DMS114 treated with DMSO at 0.1 percent for 48 hours (cell line): ENCODE measurements at regions not wholly inside any gene's neighbourhood (a gene's known extent, or its start where the extent isn't known, plus 50 kb on each side); places are given as distances from the start of the nearest gene placed in this dataset.

Experiments used
- DNase-seq: peaks from one replicate; lab custom pipeline; 2025; ENCODE audit not compliant: unreplicated experiment; lab: John Stamatoyannopoulos, UW

GRCh38 chr10:128694168-128694850 is 568.1 kb upstream of the MKI67 start:
- no peak for DNase-seq

- DNase-seq = no peak
These were observed 568.9 kb upstream of the MKI67 start for GRCh38 chr10:128694851-128695725.

GRCh38 chr10:128695931-128696330 is 569.7 kb upstream of the MKI67 start:
- no peak for DNase-seq

- no peak for DNase-seq
These were observed 571.2 kb upstream of the MKI67 start for GRCh38 chr10:128697437-128697836.

- no peak for DNase-seq
These were observed 575.2 kb upstream of the MKI67 start for GRCh38 chr10:128701381-128701780.

- DNase-seq = no peak
These were observed 575.6 kb upstream of the MKI67 start for GRCh38 chr10:128701837-128702236.

- no peak for DNase-seq
These were observed 578.5 kb upstream of the MKI67 start for GRCh38 chr10:128704716-128705115.

GRCh38 chr10:128708182-128708581 is 582.0 kb upstream of the MKI67 start:
- no peak for DNase-seq

GRCh38 chr10:128709686-128710085 is 583.5 kb upstream of the MKI67 start:
- no peak for DNase-seq

- DNase-seq = no peak
These were observed 584.0 kb upstream of the MKI67 start for GRCh38 chr10:128710098-128710797.

- no peak for DNase-seq
These were observed 584.6 kb upstream of the MKI67 start for GRCh38 chr10:128710798-128711183.

GRCh38 chr10:128711806-128712205 is 585.6 kb upstream of the MKI67 start:
- no peak for DNase-seq

- no peak for DNase-seq
These were observed 586.6 kb upstream of the MKI67 start for GRCh38 chr10:128712661-128713400.

- DNase-seq = no peak
These were observed 587.2 kb upstream of the MKI67 start for GRCh38 chr10:128713471-128713870.

GRCh38 chr10:128713874-128714570 is 587.8 kb upstream of the MKI67 start:
- DNase-seq = no peak

- no peak for DNase-seq
These were observed 588.6 kb upstream of the MKI67 start for GRCh38 chr10:128714644-128715415.

- no peak for DNase-seq
These were observed 590.0 kb upstream of the MKI67 start for GRCh38 chr10:128716181-128716580.

- DNase-seq = no peak
These were observed 595.8 kb upstream of the MKI67 start for GRCh38 chr10:128721963-128722445.

- DNase-seq = no peak
These were observed 596.7 kb upstream of the MKI67 start for GRCh38 chr10:128722947-128723346.
